IPS-20b (cell line): ENCODE measurements at regions not wholly inside any gene's neighbourhood (a gene's known extent, or its start where the extent isn't known, plus 50 kb on each side); places are given as distances from the start of the nearest gene placed in this dataset.
"Not testable (repeated sequence)": the region's sequence is repeated elsewhere in the genome, so short reads cannot be mapped to it uniquely, and the experiment has no call there.

Experiments used
- H3K27ac ChIP-seq: one replicate; pipeline ENCODE4 v1.5.1; 2013; ENCODE audit warnings: low read length
- H3K27me3 ChIP-seq: 2 replicates; pipeline ENCODE4 v1.6.1; 2013; ENCODE audit warnings: mild to moderate bottlenecking, low read length, inconsistent platforms; ENCODE audit not compliant: insufficient read depth
- H3K36me3 ChIP-seq: 2 replicates; pipeline ENCODE4 v1.6.1; 2013; ENCODE audit warnings: low read depth, mild to moderate bottlenecking, inconsistent platforms, low read length, moderate library complexity; ENCODE audit not compliant: insufficient read depth
- H3K4me1 ChIP-seq: 2 replicates; pipeline ENCODE4 v1.6.1; 2013; ENCODE audit warnings: mild to moderate bottlenecking, control low read depth, inconsistent platforms, low read length, moderate library complexity; ENCODE audit not compliant: insufficient read depth
- H3K4me3 ChIP-seq: 2 replicates; pipeline ENCODE4 v1.5.1; 2013; ENCODE audit warnings: mild to moderate bottlenecking, low read length, inconsistent platforms
- H3K9ac ChIP-seq: 2 replicates; pipeline ENCODE4 v1.6.1; 2013; ENCODE audit warnings: low read depth, mild to moderate bottlenecking, inconsistent platforms, low read length, moderate library complexity
- H3K9me3 ChIP-seq: 2 replicates; pipeline ENCODE4 v1.6.1; 2013; ENCODE audit warnings: mild to moderate bottlenecking, low read depth, low read length, inconsistent platforms; ENCODE audit not compliant: insufficient read depth

GRCh38 chr20:56730996-56731395 is 101.9 kb downstream of the TFAP2C start:
- Histone ChIP-seq H3K4me1 (peaks cover 21% of the 10 kb centered on the region), H3K9me3 (no peaks in the 10 kb centered on the region), H3K36me3 (no peaks in the 10 kb centered on the region), H3K27me3 (peaks cover 24% of the 10 kb centered on the region; the same call in 1 of the 2 replicates), H3K27ac (no peak overlapping the region), H3K9ac (no peak overlapping the region), H3K4me3 (no peak overlapping the region)

- peaks cover 24% of the 10 kb centered on the region; the same call in 1 of the 2 replicates for H3K27me3 ChIP-seq
- H3K27ac ChIP-seq: no peak overlapping the region
- no peak overlapping the region for H3K9ac ChIP-seq
Observed at GRCh38 chr20:56731476-56731875, 102.4 kb downstream of the TFAP2C start.

GRCh38 chr20:56733967-56734366 is 104.9 kb downstream of the TFAP2C start:
- no peaks in the 10 kb centered on the region for H3K36me3 ChIP-seq
- H3K4me3 ChIP-seq: 0 out of 2 replicates have a peak overlapping the region, but pooled peaks have one; percentile 24
- no peaks in the 10 kb centered on the region for H3K9me3 ChIP-seq
- no peak overlapping the region for H3K27ac ChIP-seq
- H3K27me3 ChIP-seq: peaks cover 49% of the 10 kb centered on the region; the same call in 1 of the 2 replicates
- H3K9ac ChIP-seq: no peak overlapping the region
- peaks cover 29% of the 10 kb centered on the region for H3K4me1 ChIP-seq

More at GRCh38 chr20:56731476-56731875, 102.4 kb downstream of the TFAP2C start:
- Histone ChIP-seq H3K9me3 (no peaks in the 10 kb centered on the region), H3K4me3 (no peak overlapping the region), H3K36me3 (no peaks in the 10 kb centered on the region), H3K4me1 (peaks cover 21% of the 10 kb centered on the region)

GRCh38 chr20:56735084-56735642 is 106.1 kb downstream of the TFAP2C start:
- no peaks in the 10 kb centered on the region for H3K9me3 ChIP-seq
- peak overlapping the region; percentile 48; the same call in 1 of the 2 replicates for H3K4me3 ChIP-seq
- H3K36me3 ChIP-seq: no peaks in the 10 kb centered on the region
- H3K27me3 ChIP-seq: peaks cover 61% of the 10 kb centered on the region; the same call in 1 of the 2 replicates
- peak overlapping the region; percentile 41; the same call in 1 of the 2 replicates for H3K9ac ChIP-seq
- H3K27ac ChIP-seq: no peak overlapping the region
- H3K4me1 ChIP-seq: peaks cover 35% of the 10 kb centered on the region

- Histone ChIP-seq H3K9me3 (no peaks in the 10 kb centered on the region), H3K4me3 (0 out of 2 replicates have a peak overlapping the region, but pooled peaks have one; percentile 30), H3K4me1 (peaks cover 37% of the 10 kb centered on the region), H3K27ac (no peak overlapping the region), H3K9ac (peak overlapping the region; percentile 56), H3K36me3 (no peaks in the 10 kb centered on the region; the same call in 1 of the 2 replicates), H3K27me3 (peaks cover 72% of the 10 kb centered on the region; the same call in 1 of the 2 replicates)
Observed at GRCh38 chr20:56736285-56736857, 107.3 kb downstream of the TFAP2C start.

GRCh38 chr20:56744325-56744821 is 115.3 kb downstream of the TFAP2C start:
- H3K4me1 ChIP-seq: peaks cover 19% of the 10 kb centered on the region; the same call in 1 of the 2 replicates
- not testable (repeated sequence) for H3K27ac ChIP-seq, H3K9ac ChIP-seq, H3K9me3 ChIP-seq, H3K4me3 ChIP-seq, H3K36me3 ChIP-seq
- peaks cover 19% of the 10 kb centered on the region; the same call in 1 of the 2 replicates for H3K27me3 ChIP-seq

- no peak overlapping the region for H3K4me3 ChIP-seq
- H3K9me3 ChIP-seq: no peaks in the 10 kb centered on the region
- H3K27ac ChIP-seq: no peak overlapping the region
- peaks cover 24% of the 10 kb centered on the region; the same call in 1 of the 2 replicates for H3K27me3 ChIP-seq
- no peak overlapping the region for H3K9ac ChIP-seq
- H3K36me3 ChIP-seq: no peaks in the 10 kb centered on the region
- peaks cover 14% of the 10 kb centered on the region; the same call in 1 of the 2 replicates for H3K4me1 ChIP-seq
Observed at GRCh38 chr20:56748476-56749377, 119.6 kb downstream of the TFAP2C start.

- Histone ChIP-seq H3K4me1 (peaks cover 14% of the 10 kb centered on the region; the same call in 1 of the 2 replicates), H3K9me3 (no peaks in the 10 kb centered on the region), H3K9ac (no peak overlapping the region), H3K36me3 (no peaks in the 10 kb centered on the region), H3K4me3 (no peak overlapping the region), H3K27ac (no peak overlapping the region), H3K27me3 (peaks cover 29% of the 10 kb centered on the region)
Observed at GRCh38 chr20:56750430-56750829, 121.3 kb downstream of the TFAP2C start.

GRCh38 chr20:56752274-56752673 is 123.2 kb downstream of the TFAP2C start:
- Histone ChIP-seq H3K9ac (no peak overlapping the region), H3K27ac (no peak overlapping the region), H3K4me1 (peaks cover 14% of the 10 kb centered on the region; the same call in 1 of the 2 replicates), H3K9me3 (no peaks in the 10 kb centered on the region), H3K27me3 (peaks cover 29% of the 10 kb centered on the region), H3K36me3 (no peaks in the 10 kb centered on the region), H3K4me3 (no peak overlapping the region)

GRCh38 chr20:56755201-56755600 is 126.1 kb downstream of the TFAP2C start:
- Histone ChIP-seq H3K9ac (no peak overlapping the region), H3K36me3 (no peaks in the 10 kb centered on the region), H3K27ac (no peak overlapping the region)

GRCh38 chr20:56756658-56757057 is 127.6 kb downstream of the TFAP2C start:
- H3K9ac ChIP-seq, H3K27me3 ChIP-seq, H3K4me3 ChIP-seq, H3K36me3 ChIP-seq, H3K9me3 ChIP-seq, H3K4me1 ChIP-seq, H3K27ac ChIP-seq: not testable (repeated sequence)

More at GRCh38 chr20:56755201-56755600, 126.1 kb downstream of the TFAP2C start:
- H3K9me3 ChIP-seq: no peaks in the 10 kb centered on the region
- peaks cover 22% of the 10 kb centered on the region for H3K27me3 ChIP-seq
- H3K4me1 ChIP-seq: no peaks in the 10 kb centered on the region
- no peak overlapping the region for H3K4me3 ChIP-seq
